ENCODE measurements at regions not wholly inside any gene's neighbourhood (a gene's known extent, or its start where the extent isn't known, plus 50 kb on each side); places are given as distances from the start of the nearest gene placed in this dataset.

DNA sequence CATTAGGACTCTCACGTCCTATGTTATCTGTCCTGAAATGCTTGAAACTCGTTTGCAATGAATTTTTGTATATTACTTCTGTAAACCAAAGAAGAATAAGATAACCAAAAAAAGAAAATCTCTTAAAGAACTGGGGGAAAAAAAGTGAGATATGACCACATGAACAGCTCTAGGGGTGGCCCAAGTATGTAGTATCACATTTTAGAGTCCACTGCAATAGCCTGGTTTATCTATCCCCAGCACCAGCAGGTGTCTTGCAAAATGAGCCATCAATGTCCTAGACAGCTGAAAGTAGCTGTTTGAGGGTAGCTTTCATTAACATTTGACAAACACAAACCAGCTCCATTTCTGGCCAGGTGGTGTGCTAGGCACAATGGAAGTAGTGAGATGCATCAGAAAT, 102.8 kb downstream of the PXDC1 start:
- no peaks in the 10 kb centered on the region for H3K9me3 ChIP-seq
- no peak overlapping the region for H3K27ac ChIP-seq
- H3K4me1 ChIP-seq: no peaks in the 10 kb centered on the region
- no peaks in the 10 kb centered on the region for H3K36me3 ChIP-seq
- H3K27me3 ChIP-seq: peaks cover 0 to 4% (median 0%) of the 10 kb centered on the region in 3 donors
- WGBS, 5 donors: 50 to 84% (median 75%) methylated on average over 2 of the region's 2 CpGs
- TF ChIP-seq POLR2A (IDR thresholded peaks at IDR 0.05): no peak
- no peak for TF ChIP-seq POLR2AphosphoS5 (IDR thresholded peaks at IDR 0.05)
- TF ChIP-seq, protein P1, sequence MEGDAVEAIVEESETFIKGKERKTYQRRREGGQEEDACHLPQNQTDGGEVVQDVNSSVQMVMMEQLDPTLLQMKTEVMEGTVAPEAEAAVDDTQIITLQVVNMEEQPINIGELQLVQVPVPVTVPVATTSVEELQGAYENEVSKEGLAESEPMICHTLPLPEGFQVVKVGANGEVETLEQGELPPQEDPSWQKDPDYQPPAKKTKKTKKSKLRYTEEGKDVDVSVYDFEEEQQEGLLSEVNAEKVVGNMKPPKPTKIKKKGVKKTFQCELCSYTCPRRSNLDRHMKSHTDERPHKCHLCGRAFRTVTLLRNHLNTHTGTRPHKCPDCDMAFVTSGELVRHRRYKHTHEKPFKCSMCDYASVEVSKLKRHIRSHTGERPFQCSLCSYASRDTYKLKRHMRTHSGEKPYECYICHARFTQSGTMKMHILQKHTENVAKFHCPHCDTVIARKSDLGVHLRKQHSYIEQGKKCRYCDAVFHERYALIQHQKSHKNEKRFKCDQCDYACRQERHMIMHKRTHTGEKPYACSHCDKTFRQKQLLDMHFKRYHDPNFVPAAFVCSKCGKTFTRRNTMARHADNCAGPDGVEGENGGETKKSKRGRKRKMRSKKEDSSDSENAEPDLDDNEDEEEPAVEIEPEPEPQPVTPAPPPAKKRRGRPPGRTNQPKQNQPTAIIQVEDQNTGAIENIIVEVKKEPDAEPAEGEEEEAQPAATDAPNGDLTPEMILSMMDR (IDR thresholded peaks at IDR 0.05): no peak
- no peak for TF ChIP-seq EP300 (IDR thresholded peaks at IDR 0.05)
- no peak for DNase-seq
- intact Hi-C loops (cut with DNase I; ENCODE audit: low total_unique reads): no loop called here
- H3K4me3 ChIP-seq: no peak overlapping the region

DNA sequence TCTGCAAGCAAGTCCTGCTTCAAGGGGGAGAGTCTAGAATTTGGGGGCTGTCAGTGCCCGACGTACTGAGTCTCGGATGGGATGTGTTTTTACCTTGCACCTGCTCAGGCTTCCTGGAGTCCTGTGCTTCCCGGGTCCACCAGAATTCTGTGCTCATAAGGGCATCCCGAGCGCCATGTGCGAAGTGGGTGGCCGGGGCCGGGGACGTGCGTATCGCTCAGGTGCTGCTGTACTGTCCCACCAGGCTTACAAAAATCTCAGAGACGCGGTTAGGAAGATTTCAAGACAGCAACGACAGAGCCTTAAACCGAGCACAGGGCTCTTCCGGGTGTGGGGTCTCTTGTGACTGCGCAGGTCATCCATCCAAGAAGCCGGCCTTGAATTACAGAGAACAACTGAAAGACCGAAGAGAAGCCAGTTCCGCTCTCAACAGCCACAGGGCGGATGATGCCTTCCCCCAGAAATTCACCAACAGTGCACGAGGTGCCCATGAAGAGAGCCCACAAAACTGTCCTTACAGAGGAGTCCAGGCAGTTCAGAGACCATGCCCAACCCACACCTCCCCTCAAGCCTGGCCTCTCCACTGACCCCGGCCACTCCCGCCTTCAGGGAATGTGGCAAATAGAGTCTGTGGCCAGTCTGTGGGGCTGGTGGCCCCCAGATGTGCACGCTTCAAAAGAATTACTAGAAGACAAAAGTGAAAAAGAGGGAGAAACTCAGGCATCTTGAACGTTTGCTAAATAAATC, 104.7 kb downstream of the PXDC1 start:
- Histone ChIP-seq H3K4me1 (no peaks in the 10 kb centered on the region), H3K27ac (no peak overlapping the region), H3K36me3 (no peaks in the 10 kb centered on the region), H3K4me3 (no peak overlapping the region), H3K9me3 (no peaks in the 10 kb centered on the region), H3K27me3 (peaks cover 0 to 4% (median 0%) of the 10 kb centered on the region in 3 donors)
- no peak for TF ChIP-seq EP300 (IDR thresholded peaks at IDR 0.05)
- 90 to 92% (median 91%) methylated on average over 27 of the region's 27 CpGs for WGBS, 5 donors
- intact Hi-C loops (cut with DNase I; ENCODE audit: low total_unique reads): no loop called here
- DNase-seq: no peak

DNA sequence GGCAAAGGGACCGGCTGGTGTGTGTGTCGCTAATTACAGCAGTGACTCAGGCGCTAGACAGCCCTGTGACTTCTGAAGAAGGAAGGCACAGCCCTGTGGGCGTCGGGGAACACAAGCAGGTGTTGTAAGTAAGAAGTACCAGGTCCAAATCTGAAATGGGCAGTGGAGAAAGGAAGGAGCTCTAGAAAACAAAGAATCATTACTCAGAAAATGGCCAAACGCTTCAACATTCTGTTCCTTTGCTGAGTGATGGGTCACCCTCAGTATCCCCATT, 106.8 kb downstream of the PXDC1 start:
- DNase-seq: no peak

DNA sequence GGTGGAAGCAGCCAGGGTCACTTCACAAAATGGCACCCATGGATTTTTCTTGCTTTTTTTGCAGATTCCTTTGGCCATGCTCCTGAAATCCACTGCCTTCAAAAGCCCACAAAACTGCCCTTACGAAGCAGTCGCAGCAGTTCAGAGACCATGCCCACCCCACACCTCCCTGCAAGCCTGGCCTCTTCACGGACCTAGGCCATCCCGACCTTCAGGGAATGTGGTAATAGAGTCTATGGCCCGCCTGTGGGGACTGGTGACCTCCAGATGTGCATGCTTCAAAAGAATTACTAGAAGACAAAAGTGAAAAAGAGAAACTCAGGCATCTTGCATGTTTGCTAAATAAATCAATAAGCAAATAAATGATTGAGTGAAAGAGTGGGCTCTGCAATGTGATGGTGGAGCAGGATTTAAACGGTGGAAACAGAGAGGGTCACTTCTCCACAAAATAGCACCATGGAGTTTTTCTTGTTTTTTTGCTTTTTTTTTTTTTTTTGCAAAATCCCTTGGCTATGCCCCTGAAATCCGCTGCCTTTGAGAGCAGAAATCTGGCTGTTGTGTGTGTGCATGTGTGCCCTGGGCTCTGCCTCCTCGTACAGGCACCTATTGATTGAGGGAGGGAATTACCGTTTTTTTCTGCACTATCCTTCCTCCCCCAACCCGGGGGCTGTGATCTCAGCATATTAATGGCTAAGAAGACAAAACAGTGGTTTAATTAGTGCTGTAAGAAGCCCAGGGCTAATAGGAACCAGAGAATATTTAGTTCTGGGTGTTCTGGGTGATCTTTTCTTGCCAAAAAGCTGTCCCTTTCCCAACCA, 107.4 kb downstream of the PXDC1 start:
- H3K27ac ChIP-seq: no peak overlapping the region
- H3K9me3 ChIP-seq: no peaks in the 10 kb centered on the region
- 71 to 87% (median 83%) methylated on average over 10 of the region's 10 CpGs for WGBS, 5 donors
- TF ChIP-seq POLR2A (IDR thresholded peaks at IDR 0.05): no peak
- TF ChIP-seq, protein P1 (IDR thresholded peaks at IDR 0.05): no peak
- TF ChIP-seq POLR2AphosphoS5 (IDR thresholded peaks at IDR 0.05): no peak
- no peak for TF ChIP-seq EP300 (IDR thresholded peaks at IDR 0.05)
- H3K36me3 ChIP-seq: no peaks in the 10 kb centered on the region
- DNase-seq: no peak
- intact Hi-C loops (cut with DNase I; ENCODE audit: low total_unique reads): no loop called here
- no peak overlapping the region for H3K4me3 ChIP-seq
- no peaks in the 10 kb centered on the region for H3K27me3 ChIP-seq
- H3K4me1 ChIP-seq: no peaks in the 10 kb centered on the region

More for the DNA sequence above, 106.8 kb downstream of the PXDC1 start:
- Histone ChIP-seq H3K9me3 (no peaks in the 10 kb centered on the region), H3K36me3 (no peaks in the 10 kb centered on the region), H3K4me1 (no peaks in the 10 kb centered on the region), H3K27ac (no peak overlapping the region), H3K4me3 (no peak overlapping the region), H3K27me3 (no peaks in the 10 kb centered on the region)
- TF ChIP-seq EP300 (IDR thresholded peaks at IDR 0.05) (no peak), POLR2AphosphoS5 (IDR thresholded peaks at IDR 0.05) (no peak), POLR2A (IDR thresholded peaks at IDR 0.05) (no peak)
- TF ChIP-seq, protein P1 (IDR thresholded peaks at IDR 0.05): no peak
- intact Hi-C loops (cut with DNase I; ENCODE audit: low total_unique reads): no loop called here
- 75 to 89% (median 81%) methylated on average over 6 of the region's 6 CpGs for WGBS, 5 donors

DNA sequence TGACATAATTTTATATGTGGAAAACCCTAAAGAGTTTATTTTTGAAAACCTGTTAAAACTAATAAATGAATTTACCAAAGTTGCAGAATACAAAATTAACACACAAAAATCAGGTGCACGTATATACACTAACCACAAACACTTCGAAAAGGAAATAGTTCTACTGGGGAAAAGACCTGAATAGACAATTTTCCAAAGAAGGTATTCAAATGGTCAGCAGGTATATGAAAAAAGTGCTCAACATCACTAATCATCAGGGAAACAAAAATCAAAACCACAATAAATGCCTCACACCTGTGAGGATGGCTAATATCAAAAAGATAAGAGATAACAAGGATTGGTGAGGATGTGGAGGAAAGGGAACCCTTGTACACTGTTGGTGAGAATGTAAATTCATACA, 110.6 kb downstream of the PXDC1 start:
- intact Hi-C loops (cut with DNase I; ENCODE audit: low total_unique reads): no loop called here
- H3K27me3 ChIP-seq: no peaks in the 10 kb centered on the region
- 80 to 94% (median 88%) methylated on average over 2 of the region's 2 CpGs for WGBS, 5 donors

More for the DNA sequence above, 110.6 kb downstream of the PXDC1 start:
- no peak overlapping the region for H3K27ac ChIP-seq
- DNase-seq: no peak
- no peaks in the 10 kb centered on the region for H3K4me1 ChIP-seq
- H3K9me3 ChIP-seq: no peaks in the 10 kb centered on the region
- TF ChIP-seq POLR2A (IDR thresholded peaks at IDR 0.05) (no peak), POLR2AphosphoS5 (IDR thresholded peaks at IDR 0.05) (no peak), EP300 (IDR thresholded peaks at IDR 0.05) (no peak)
- TF ChIP-seq, protein P1 (IDR thresholded peaks at IDR 0.05): no peak
- H3K36me3 ChIP-seq: no peaks in the 10 kb centered on the region
- no peak overlapping the region for H3K4me3 ChIP-seq
